ENCODE measurements at regions not wholly inside any gene's neighbourhood (a gene's known extent, or its start where the extent isn't known, plus 50 kb on each side); places are given as distances from the start of the nearest gene placed in this dataset.

GRCh38 chr19:28386066-28386465, 826.9 kb downstream of the UQCRFS1 start:
- intact Hi-C loops (cut with DNase I) = no loop called here
- no peak for DNase-seq
- no peak overlapping the region for H3K4me3 ChIP-seq

GRCh38 chr19:28377077-28377476, 835.9 kb downstream of the UQCRFS1 start:
- H3K9me3 ChIP-seq = no peaks in the 10 kb centered on the region
- DNase-seq = no peak
- H3K27me3 ChIP-seq = no peaks in the 10 kb centered on the region
- no peak overlapping the region for H3K4me3 ChIP-seq
- H3K36me3 ChIP-seq = no peaks in the 10 kb centered on the region
- TF ChIP-seq EP300 (IDR thresholded peaks at IDR 0.05) (no peak), CTCF (IDR thresholded peaks at IDR 0.05) (no peak), POLR2A (IDR thresholded peaks at IDR 0.05) (no peak)
- no peak overlapping the region for H3K27ac ChIP-seq
- 14 to 21% (median 15%) methylated on average over 9 of the region's 9 CpGs for WGBS, 3 donors
- H3K4me1 ChIP-seq (ENCODE audit: insufficient read depth) = no peaks in the 10 kb centered on the region
- intact Hi-C loops (cut with DNase I) = no loop called here

More at GRCh38 chr19:28386066-28386465, 826.9 kb downstream of the UQCRFS1 start:
- WGBS, 3 donors = 19 to 24% (median 23%) methylated on average over 3 of the region's 3 CpGs
- TF ChIP-seq POLR2A (IDR thresholded peaks at IDR 0.05) (no peak), EP300 (IDR thresholded peaks at IDR 0.05) (no peak), CTCF (IDR thresholded peaks at IDR 0.05) (no peak)
- Histone ChIP-seq H3K9me3 (no peaks in the 10 kb centered on the region), H3K4me1 (ENCODE audit: insufficient read depth) (no peaks in the 10 kb centered on the region), H3K27me3 (no peaks in the 10 kb centered on the region), H3K36me3 (no peaks in the 10 kb centered on the region), H3K27ac (no peak overlapping the region)

GRCh38 chr19:28374971-28375370, 838.0 kb downstream of the UQCRFS1 start:
- no peak overlapping the region for H3K27ac ChIP-seq
- no peaks in the 10 kb centered on the region for H3K27me3 ChIP-seq
- H3K4me1 ChIP-seq (ENCODE audit: insufficient read depth) = no peaks in the 10 kb centered on the region
- intact Hi-C loops (cut with DNase I) = no loop called here
- no peak overlapping the region for H3K4me3 ChIP-seq
- TF ChIP-seq EP300 (IDR thresholded peaks at IDR 0.05) (no peak), POLR2A (IDR thresholded peaks at IDR 0.05) (no peak), CTCF (IDR thresholded peaks at IDR 0.05) (no peak)
- 76 to 80% (median 76%) methylated on average over 6 of the region's 6 CpGs for WGBS, 3 donors
- no peaks in the 10 kb centered on the region for H3K36me3 ChIP-seq
- DNase-seq = no peak
- H3K9me3 ChIP-seq = no peaks in the 10 kb centered on the region

GRCh38 chr19:28372576-28373247, 840.2 kb downstream of the UQCRFS1 start:
- 25 to 40% (median 33%) methylated on average over 4 of the region's 4 CpGs for WGBS, 3 donors
- Histone ChIP-seq H3K27me3 (no peaks in the 10 kb centered on the region), H3K4me3 (no peak overlapping the region)

More at GRCh38 chr19:28372576-28373247, 840.2 kb downstream of the UQCRFS1 start:
- no peaks in the 10 kb centered on the region for H3K4me1 ChIP-seq (ENCODE audit: insufficient read depth)
- no peak for DNase-seq
- intact Hi-C loops (cut with DNase I) = no loop called here
- H3K9me3 ChIP-seq = no peaks in the 10 kb centered on the region
- TF ChIP-seq CTCF (IDR thresholded peaks at IDR 0.05) (no peak), EP300 (IDR thresholded peaks at IDR 0.05) (no peak), POLR2A (IDR thresholded peaks at IDR 0.05) (no peak)
- no peak overlapping the region for H3K27ac ChIP-seq
- no peaks in the 10 kb centered on the region for H3K36me3 ChIP-seq
